ENCODE measurements at regions not wholly inside any gene's neighbourhood (a gene's known extent, or its start where the extent isn't known, plus 50 kb on each side); places are given as distances from the start of the nearest gene placed in this dataset.

DNA sequence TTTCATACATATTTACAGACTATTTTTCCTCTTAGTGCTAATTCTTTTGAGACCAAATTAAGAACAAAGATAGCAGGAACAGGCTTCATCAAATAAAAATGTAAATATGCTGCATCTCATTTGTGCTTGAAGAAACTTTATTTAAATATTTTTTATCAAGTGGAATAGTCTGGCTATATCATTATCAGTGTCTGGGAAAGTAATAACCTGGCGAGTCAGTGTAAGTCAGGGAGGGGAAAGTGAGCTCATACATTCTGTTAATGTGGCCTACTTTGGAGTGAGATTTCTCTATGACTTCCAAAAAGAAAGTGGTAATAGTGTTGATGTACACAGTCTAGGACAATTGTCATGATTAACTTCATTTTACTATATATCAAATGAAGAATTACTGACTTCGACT, 1045.1 kb downstream of the ADGRL2 start:
- DNase-seq = no peak

DNA sequence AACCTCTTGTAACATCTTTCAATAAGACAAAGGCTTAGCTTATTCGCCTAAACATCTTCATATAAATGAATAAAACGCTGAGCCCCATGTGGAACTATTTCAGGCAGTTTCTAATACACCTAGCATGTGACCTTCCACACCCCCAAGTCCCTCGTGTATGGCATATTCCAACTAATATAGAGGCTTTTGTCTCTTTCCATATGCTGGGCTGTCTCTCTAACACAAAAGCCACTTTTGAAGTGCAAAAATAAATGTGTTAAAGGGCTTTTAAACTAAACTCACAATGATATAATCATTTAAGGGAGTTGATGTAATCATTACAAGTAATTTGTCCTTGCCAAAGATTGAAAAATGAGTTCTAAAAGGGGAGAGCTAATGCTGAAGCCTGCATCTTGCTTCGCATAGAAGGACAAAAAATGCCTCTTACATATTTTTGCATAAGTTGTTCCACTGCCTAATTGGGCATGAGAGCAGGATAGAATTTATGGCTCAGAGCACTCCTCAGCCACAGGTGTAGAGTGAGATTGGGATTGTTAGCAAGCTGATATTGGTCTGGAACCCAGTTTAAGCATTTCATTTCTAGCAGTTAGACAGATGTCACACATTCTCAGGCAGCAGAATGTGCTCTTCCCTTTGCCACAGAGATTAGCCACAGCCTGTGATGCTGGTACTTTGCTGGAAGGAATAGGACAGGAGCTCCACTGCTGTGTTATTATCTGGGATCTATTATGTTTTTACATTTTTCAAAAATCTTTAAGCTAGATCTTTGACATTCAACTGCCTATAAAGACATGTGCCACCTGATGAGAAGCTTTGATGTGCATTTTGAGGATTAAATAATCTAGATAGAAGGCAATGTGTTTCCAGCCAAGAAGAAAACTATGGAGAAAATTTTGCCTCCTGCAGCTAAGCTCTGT, 1044.4 kb downstream of the ADGRL2 start:
- DNase-seq = no peak

DNA sequence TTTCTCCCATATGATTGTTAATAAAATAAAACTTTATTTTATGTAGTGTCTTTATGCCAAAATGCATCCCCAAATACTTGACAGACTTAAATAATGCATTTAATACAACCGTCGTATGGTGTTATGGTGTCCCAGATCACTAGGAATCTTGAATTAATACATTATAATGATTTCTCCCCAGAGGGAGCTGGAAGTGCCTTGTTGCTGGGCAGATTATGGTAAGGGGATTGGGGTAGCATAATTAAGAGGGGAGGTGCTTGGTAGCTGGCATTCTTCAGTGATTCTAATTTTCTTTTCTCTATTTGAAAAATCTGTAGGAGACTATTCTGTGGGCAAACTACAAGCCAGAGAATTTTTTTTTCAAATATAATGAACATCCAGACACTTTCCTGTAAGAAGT, 1043.7 kb downstream of the ADGRL2 start:
- DNase-seq = no peak

DNA sequence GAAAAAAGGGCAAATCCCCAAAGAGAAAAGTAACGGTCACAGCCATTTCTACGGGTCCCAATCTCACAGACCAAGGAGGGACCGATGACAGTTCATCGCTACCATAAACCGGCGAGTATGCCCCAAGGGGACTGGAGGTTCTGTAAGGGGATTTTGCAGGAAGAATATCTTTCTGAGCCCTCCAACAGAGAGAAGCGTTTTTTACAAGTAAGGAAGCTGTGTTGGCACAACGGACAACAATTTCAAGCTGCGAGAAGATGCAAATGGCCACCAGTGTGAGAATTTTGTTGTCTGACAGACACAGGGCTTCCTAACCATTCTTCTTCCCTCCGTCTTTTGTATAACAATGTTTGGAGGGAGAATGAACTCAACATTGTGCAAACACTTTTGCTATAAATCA, 1043.1 kb downstream of the ADGRL2 start:
- no peak for DNase-seq

DNA sequence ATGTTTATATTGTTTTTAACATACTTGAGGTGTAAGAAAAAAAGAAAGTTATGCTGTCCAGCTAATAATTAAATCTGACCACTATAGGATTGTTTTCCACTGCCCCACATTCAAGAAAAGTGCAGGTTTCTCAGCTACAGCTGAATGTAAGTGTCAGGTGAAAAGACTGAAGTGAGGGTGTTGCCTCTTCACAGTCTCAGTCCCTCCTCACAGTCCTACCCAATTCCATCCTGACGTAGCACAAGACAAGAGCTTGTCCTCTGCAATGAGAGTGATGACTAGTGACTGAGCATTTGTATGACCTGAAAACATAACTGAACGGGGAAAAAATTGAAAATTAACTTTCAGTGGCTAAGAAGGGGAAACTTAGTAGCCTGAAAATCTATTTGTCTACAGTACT, 1039.5 kb downstream of the ADGRL2 start:
- no peak for DNase-seq

DNA sequence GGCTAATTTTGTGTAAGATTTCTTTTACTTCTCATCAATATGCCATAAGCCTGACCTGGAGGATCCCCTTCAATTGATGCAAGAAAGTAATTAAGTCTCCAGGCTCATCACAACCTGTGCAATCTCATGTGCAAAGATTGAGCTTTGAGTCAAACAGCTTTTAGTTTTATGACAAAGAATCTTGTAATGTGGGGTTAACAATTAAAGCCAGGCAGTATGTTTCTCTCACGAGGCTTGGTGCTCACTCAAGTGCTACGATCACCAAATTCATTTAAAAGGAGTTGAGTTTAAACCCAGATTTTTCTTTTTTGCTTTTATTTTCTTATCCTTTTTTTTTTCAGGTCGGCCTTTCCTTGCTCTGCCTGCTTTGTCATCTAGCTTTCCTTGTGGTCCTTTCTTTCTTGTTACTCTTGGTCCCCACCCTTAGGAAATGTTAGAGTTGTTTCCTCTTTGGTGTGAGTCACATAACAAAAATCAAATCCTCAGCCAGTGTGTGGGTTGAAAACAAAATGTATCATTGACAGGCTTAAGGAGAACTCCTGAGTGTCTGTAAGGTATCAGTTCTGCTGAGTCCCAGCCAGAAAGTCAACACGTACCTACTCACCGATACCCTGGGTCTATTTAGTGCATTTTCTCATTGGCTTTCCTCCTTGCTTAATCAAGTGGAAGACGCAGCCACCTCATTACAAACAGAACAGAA, 1037.2 kb downstream of the ADGRL2 start:
- no peak for DNase-seq

DNA sequence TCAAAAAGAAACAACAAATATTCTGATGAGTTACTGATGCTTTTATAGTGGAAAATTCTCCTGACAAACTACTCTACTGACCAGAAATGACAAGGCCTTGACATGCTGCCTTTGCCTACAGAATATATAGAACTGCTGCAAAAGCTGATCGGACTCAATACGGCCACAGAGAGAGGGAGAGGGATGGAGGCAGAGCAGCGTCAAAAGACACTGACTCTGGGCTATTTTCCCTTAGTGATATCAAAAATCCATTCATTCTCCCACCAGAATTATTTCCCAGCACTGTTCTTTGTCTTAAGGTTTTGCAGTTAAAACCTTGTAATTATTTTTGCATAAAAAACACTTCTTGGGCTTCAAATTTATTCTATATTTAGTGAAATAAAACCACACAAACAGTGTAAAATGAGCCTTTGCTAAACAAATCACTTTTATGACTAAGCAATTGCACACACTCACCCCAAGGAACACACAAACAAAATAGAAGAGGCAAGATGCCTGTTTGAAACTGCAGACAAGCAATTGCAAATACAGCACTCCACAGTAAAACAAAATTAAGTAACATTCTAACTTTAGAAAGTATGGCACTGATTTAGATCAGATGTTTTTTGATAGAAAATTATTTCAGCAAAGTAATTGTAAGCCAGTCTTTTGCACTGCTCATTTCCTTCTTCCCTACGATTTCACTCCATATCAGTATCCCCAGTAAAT, 1036.4 kb downstream of the ADGRL2 start:
- DNase-seq = no peak

DNA sequence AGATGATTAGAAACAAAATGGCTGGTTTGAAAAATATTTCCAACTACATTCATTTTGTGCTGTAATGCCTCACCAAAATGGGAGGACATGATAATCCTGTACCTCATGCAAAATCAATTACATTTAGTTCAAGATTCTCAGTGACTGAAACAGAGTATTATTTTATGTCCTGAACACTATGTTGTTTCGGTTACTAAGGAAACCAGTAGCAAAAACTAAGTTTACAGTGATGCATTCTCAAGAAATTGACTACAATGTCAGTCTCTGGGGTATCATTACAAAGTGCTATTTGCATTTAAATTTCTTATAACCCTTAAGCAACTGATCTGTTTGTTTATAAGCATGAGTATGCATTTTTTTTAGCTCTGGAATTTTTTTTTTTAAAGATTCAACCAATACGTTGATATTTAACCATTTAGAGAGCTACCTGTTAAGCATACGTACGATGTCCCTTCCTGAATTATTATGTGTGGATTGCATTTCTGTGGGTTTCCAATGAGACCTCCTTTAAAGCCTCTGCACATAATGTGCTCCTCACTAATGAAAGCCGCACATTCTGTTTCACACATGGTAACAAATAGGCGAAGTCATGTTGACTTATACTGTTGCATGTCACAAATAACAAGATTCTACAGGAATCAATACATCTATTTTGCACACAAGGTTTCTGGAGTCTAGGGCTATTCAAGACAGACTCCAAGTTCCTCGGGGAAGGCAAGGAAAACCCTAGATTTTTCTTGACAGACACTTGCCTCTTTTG, 1035.7 kb downstream of the ADGRL2 start:
- DNase-seq = no peak

DNA sequence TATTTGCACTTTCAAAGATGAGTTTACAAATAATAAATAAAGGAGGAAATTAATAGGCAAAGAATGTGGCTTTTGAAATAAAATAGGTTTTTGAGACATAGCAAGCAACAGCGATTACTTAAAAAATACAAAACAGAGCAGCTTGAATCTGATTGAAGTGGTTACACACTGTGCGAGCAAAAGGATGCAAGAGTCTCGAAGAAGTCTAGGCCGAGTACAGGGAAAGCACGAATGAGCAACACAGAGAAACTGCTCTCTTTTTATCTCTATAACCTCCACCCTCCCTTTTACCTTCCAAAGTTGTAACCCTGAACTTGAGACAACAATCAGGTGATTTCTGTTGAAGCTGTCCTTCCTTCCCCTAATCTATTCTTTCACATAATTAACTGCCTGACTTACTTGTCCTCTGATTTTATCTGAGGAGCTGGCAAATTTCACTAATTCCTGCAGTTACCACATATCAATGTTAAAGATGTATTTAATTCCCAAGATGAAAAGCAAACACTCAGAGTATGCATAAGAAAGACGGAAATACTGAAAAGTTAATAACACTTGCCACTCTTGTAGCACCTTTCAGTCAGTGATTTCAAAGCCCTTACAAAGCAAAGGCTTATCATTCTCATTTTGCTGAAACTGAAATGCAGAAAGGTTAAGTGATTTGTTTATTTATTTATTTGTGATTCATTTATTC, 1030.1 kb downstream of the ADGRL2 start:
- DNase-seq = no peak

DNA sequence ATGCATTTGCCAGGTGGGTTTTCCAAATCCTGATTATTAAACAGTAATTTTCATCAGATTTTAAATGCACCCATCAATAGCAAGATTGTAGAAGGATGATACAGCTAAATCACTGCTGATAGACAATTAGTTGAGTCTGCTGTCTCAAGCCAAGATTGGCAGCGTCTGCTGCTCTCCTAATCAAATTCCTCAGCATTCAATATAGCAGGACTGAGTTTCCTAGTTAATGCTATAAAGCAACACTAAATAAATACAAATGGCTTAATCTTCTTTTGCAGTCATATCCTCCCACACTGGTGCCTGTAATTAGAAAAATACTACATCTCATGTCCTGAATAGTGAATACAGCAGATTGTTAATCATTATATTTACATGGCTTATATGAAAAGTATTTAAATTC, 1028.8 kb downstream of the ADGRL2 start:
- no peak for DNase-seq

DNA sequence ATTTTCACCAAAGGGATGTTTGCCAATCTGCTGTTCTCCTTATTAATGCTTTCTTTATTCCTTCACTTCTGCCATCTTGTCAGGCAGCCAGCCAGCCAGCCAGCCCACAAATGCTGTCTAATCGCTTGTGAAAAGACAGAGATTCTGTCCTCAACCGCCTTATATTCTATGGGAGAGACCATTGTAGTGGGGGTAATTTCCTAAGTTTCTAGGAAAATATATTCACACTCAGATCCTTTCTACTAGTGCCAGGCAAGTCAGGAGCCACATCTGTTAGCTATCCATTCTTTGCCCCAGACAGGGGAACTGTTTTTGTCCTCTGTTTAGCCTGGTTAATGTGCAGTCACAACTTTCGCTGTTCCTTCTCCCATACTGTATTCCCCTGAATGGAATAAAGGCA, 1023.1 kb downstream of the ADGRL2 start:
- no peak for DNase-seq

DNA sequence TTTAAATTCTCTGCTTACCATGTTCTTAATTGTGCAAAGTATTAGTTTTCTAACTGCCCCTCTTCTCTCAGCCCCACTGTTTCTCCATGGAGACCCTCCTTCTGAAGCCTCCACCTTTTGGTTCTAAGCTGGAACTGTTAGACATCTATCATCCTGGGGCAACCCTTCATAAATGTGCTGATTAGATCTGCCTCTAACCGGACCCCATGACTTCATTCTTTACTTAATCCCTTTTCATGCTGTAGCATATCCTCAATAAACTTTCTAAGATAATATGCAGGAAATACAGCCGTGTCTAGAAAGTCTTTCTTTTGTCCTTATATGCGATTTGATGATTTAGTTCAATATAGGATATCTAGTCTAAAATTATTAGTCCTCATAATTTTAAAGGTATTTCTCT, 1020.1 kb downstream of the ADGRL2 start:
- DNase-seq = no peak

DNA sequence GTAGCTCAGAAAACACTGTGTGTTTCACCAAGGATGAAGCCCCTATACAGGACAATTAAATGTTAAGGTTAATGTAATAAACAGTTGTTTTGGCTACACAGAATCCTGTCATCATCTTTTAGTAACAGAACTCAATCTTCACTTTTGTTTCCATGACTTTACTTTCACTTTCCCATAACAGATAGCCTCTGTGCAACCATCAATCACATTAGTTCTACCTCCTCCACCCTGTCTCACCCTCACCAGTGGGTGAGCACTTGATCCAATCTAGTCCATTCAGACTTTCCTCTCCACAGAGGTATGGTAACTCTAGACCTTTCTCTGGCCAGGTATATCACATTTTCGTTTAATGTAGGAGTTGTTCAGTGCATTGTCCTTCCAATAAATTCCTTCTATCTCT, 1018.5 kb downstream of the ADGRL2 start:
- no peak for DNase-seq

DNA sequence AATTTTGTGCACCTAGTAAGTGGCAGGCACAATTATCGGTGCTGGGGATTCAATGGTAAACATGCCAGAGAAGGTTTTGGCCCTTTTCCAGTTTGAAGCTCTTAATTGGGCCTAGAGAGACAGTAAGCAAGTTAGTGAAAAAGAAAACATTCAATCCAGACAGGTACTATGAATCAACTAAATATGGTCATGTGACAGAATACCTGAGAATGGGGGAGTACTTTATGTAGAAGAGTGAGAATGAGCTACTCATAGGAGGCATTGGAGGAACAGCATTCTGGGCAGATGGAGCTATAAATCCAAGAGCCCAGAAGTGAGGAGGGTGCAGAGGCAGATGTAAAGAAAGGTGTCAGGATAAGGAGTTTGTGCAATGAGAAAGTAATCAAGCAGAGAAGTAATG, 1017.9 kb downstream of the ADGRL2 start:
- no peak for DNase-seq

DNA sequence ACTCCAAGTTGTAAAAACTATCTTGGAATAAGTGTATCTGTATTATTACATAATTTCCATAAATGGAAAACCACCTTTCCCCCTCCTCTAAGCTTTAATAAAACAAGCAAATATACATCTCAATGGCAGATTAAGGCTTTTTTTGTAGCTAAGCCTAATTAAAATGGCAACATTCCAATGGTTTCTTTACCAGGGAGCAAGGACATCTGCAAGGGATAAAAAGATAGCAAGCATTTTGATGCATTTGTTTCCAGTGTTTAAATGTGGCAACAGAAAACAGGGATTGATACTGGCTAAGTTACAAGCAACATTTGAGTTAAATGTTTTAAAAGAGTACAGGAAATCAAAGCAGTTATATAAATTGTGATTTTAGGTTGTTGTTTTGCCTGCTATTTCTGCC, 1012.7 kb downstream of the ADGRL2 start:
- no peak for DNase-seq

DNA sequence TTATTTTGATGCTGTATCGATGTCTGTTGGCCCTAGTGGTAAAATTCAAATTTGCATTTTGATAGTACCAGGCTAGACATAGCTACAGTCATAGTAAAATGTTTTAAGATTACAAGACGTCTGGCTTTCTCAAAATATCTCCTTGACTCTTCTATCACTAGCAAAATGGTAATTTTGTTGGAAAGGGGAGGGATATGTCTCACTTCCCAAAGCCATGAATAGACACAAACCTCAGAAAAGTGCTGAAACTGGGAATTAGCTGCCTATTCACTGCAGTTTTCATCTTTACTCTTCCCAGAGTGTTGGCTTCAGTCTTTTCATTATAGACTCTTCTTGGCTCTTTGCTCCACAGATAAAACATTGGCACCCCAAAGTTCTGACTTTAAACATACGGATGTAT, 1009.9 kb downstream of the ADGRL2 start:
- no peak for DNase-seq

DNA sequence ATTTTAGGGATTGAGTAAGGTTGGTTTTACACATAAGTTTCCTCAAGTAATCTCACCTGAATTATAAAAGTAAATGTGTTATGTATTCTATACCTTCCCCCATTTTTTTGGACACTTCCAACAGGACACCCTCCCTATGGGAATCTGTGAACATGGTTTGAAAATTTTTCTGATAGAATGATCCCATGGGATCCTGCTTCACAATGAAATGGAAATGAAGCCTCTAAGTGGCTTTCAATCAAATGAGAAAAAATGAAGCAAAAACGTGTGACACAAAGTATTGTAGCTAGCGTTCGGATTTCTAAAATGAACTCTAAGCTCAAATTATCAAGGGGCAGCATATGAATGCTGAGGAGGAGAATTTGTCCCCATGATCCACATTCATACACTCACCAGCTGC, 1006.8 kb downstream of the ADGRL2 start:
- no peak for DNase-seq

DNA sequence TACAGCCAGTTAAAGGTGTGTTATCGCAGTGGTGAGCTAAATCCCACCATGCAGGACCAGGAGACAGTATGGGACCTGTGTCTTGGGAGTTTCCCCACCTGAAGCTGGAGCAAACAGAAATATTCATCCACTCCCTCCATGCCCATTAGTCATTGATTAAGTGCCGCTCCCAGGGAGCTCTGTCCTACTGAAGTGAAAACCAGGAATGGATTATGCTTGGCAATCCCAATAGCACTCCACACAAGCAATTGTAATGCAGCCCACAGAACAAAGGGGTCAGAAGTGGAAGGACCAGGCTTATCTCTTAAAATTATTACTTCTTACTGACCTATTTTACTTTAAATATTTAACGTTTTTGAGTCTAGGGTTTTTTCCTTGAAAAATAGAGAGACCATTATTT, 1005.4 kb downstream of the ADGRL2 start:
- DNase-seq = no peak

DNA sequence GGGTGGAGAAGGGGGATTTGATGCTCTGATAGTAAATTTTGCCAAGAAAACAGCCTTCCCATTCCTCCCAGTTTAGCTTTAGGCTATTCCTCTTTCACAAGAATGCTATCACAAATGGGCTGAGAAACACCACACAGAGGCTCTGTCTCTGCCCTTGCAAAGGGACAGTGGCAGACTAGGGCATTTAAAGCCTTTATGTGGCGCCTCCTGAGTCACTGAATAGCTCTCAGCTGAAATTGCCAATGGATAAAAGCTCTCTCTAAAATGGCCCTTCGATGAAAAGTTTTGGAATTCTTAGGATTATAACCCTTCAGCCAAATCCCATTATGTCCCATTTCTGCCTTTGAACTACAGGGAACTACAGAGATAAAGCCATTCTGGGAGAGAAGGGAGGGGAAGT, 1000.4 kb downstream of the ADGRL2 start:
- DNase-seq = no peak

DNA sequence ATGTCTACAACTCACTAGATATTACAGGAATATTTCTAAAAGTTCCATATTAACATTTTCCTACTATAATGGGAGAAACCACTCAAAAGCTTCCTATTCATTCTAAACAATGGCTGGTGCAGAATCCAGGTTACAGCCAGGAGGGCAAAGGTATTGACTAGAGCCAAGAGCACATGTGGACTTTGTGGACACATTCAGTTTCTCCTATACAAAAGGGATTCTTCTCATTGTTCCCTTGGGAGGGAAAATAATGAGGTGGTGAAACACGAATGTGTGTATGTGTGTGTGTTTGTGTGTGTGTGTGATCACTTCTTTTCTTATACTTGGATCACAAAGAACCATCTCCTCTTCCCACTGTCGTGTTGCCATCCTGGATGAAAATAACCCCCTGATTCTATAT, 1000.0 kb downstream of the ADGRL2 start:
- DNase-seq = no peak

DNA sequence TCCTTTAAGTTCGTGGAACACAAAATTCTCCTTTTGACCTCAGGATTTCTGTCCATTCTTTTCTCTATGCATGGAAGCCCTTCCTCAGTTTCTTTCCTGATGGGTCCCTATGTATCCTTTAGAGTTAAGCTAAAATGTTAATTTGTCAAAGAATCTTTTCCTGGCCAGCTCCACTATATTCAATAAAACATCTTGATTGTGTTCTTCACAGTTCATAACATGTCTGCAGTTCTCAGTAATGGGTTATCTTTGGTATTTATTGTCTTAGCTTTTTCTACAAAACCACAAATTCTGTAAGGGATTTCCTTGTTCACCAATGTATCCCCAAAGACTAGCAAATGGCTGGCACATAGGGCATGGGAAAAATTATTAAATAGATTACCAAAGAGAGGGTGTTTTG, 998.5 kb downstream of the ADGRL2 start:
- no peak for DNase-seq

DNA sequence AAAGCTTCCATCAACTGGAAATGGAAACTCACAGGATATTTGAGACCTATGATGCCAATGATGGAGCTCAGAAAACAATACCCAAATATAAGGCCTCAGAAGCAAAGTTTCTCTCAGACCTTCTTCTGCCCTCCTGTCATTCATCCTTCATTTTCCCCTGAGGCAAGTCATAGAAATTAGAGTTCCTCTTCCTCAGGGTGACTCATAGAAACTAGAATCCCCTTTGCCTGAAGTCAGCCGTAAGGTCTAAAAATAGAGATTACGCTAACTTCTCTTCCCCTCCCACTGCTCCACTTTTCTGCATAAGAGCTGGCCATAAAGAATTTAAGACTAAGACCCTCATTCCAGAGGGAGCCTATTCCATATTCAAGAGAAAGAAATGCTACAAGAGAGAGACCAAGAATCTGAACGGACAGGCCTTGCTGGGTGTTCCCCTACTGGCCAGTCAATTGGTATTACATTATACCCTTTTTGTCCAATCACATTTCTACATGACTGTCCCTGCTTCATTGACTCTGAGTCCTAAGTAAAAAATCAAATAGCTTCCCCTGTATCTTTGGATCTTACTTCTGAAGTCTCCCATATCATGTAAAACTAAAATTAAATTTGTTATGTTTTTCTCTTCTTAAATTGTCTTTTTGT, 994.9 kb downstream of the ADGRL2 start:
- no peak for DNase-seq

All from NCI-H2081 treated with DMSO at 0.1 percent for 48 hours (cell line).